Urinary bladder (tissue), 3 donors: ENCODE measurements at regions not wholly inside any gene's neighbourhood (a gene's known extent, or its start where the extent isn't known, plus 50 kb on each side); places are given as distances from the start of the nearest gene placed in this dataset.
"Not testable (repeated sequence)": the region's sequence is repeated elsewhere in the genome, so short reads cannot be mapped to it uniquely, and the experiment has no call there.

Experiments used
- DNase-seq: peaks from one replicate; pipeline ENCODE4 v3.0.0-alpha.2; 2015; ENCODE audit errors: extremely low spot score
- H3K27ac ChIP-seq: one replicate; pipeline ENCODE4 v1.5.1; 2013; ENCODE audit warnings: low read depth, mild to moderate bottlenecking, moderate library complexity
- H3K36me3 ChIP-seq: one replicate; pipeline ENCODE4 v1.6.1; 2013; ENCODE audit warnings: mild to moderate bottlenecking, moderate library complexity; ENCODE audit not compliant: insufficient read depth
- H3K4me1 ChIP-seq: one replicate; pipeline ENCODE4 v1.6.1; 2013; ENCODE audit warnings: mild to moderate bottlenecking, moderate library complexity; ENCODE audit not compliant: insufficient read depth
- H3K4me3 ChIP-seq: one replicate; pipeline ENCODE4 v1.5.1; 2013; ENCODE audit warnings: low read depth, low read length
- WGBS: extraction: QIAGEN DNeasy Blood & Tissue Kit; methylation state at CpG from one replicate; pipeline ENCODE4 v1.1.7; 2013; 5-methylcytosine and 5-hydroxymethylcytosine counted together
- donor health status: healthy with polysubstance abuse.
- donor health status: healthy.

- DNase-seq, result no peak
- Histone ChIP-seq H3K4me1 (no peaks in the 10 kb centered on the region), H3K4me3 (no peak overlapping the region), H3K27ac (no peak overlapping the region), H3K36me3 (no peaks in the 10 kb centered on the region)
- 97% methylated on average over 4 of the region's 4 CpGs for WGBS
These were observed 149.1 kb upstream of the ZNF366 start for GRCh38 chr5:72656331-72656730.

DNA sequence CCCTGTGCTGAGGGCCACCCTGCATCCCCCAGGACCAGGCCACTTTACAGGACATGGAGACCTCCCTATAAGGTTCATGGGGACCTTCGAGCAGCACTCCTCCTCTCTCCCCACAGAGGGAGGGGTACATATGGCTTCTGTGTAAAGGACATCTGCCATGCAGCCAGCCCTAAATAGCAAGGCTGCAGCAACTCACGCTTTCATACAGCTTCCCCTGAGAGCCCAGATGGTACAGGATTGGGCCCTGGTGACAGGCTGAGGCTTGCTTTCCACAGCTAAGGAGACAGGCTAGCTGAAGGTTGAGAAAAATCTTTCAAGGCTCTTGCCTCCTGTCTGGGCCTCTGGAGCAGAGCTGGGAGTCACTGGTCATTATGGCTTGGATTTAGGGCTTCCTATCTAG lies 147.0 kb upstream of the ZNF366 start:
- Histone ChIP-seq H3K4me3 (no peak overlapping the region), H3K36me3 (no peaks in the 10 kb centered on the region), H3K4me1 (no peaks in the 10 kb centered on the region), H3K27ac (no peak overlapping the region)
- no peak for DNase-seq
- WGBS, result 67% methylated on average over 2 of the region's 2 CpGs

DNA sequence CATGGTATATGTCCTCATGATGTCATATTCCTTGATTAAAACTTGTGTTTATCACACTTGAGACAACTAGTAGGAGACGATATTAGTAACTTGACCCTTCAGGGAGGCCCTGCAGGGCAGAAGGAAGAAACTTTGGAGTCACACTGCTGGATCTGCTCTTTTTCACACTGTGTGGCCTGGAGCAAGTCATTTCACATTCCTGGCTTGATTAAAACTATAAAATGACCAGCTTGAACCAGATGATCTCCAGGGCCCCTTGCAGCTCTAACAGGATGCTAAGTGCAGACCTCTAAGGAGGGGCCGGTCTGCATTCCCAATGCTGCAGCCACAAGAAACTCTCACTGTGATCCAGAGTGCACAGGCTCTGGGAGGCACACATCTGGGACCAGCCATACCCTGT lies 146.4 kb upstream of the ZNF366 start:
- DNase-seq, result no peak
- no peaks in the 10 kb centered on the region for H3K4me1 ChIP-seq
- H3K36me3 ChIP-seq, result no peaks in the 10 kb centered on the region
- H3K4me3 ChIP-seq, result no peak overlapping the region
- 54% methylated on average over 2 of the region's 2 CpGs for WGBS
- H3K27ac ChIP-seq, result no peak overlapping the region

DNA sequence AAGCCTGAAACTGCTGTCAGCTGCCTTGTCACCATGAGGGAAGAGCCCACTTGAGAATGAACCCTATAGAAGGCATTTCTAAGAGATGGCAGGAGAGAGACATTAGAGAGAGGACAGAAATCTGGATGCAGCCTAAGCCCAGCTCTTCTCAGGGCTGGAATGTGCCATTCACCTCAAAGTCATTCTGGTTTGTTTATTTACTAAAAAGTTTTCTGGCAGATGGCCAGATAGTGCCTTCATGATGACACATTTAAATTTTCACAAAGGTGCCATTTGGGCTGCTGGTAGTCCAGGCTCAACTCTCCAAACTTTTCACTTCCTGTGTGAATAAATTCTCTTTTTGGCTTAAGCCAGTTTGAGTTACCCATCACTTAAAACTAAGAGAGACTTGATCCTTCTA lies 144.6 kb upstream of the ZNF366 start:
- no peaks in the 10 kb centered on the region for H3K4me1 ChIP-seq
- H3K36me3 ChIP-seq, result no peaks in the 10 kb centered on the region
- no peak for DNase-seq
- H3K27ac ChIP-seq, result no peak overlapping the region
- H3K4me3 ChIP-seq, result no peak overlapping the region

- WGBS, result 96% methylated on average over 8 of the region's 8 CpGs
- no peak overlapping the region for H3K27ac ChIP-seq
- no peaks in the 10 kb centered on the region for H3K36me3 ChIP-seq
- H3K4me1 ChIP-seq, result no peaks in the 10 kb centered on the region
- DNase-seq, result no peak
- H3K4me3 ChIP-seq, result no peak overlapping the region
These were observed 143.9 kb upstream of the ZNF366 start for GRCh38 chr5:72651109-72651508.

GRCh38 chr5:72649449-72649848 lies 142.2 kb upstream of the ZNF366 start:
- no peak overlapping the region for H3K4me3 ChIP-seq
- DNase-seq, result no peak
- WGBS, result 73% methylated on average over 7 of the region's 7 CpGs
- no peaks in the 10 kb centered on the region for H3K36me3 ChIP-seq
- no peaks in the 10 kb centered on the region for H3K4me1 ChIP-seq
- no peak overlapping the region for H3K27ac ChIP-seq

GRCh38 chr5:72648480-72648879 lies 141.3 kb upstream of the ZNF366 start:
- DNase-seq, result no peak
- Histone ChIP-seq H3K4me1 (no peaks in the 10 kb centered on the region), H3K36me3 (no peaks in the 10 kb centered on the region), H3K4me3 (no peak overlapping the region), H3K27ac (no peak overlapping the region)
- 67% methylated on average over 1 of the region's 1 CpG for WGBS

GRCh38 chr5:72647806-72648205 lies 140.6 kb upstream of the ZNF366 start:
- no peak for DNase-seq
- no peak overlapping the region for H3K27ac ChIP-seq
- 18% methylated on average over 2 of the region's 2 CpGs for WGBS

DNA sequence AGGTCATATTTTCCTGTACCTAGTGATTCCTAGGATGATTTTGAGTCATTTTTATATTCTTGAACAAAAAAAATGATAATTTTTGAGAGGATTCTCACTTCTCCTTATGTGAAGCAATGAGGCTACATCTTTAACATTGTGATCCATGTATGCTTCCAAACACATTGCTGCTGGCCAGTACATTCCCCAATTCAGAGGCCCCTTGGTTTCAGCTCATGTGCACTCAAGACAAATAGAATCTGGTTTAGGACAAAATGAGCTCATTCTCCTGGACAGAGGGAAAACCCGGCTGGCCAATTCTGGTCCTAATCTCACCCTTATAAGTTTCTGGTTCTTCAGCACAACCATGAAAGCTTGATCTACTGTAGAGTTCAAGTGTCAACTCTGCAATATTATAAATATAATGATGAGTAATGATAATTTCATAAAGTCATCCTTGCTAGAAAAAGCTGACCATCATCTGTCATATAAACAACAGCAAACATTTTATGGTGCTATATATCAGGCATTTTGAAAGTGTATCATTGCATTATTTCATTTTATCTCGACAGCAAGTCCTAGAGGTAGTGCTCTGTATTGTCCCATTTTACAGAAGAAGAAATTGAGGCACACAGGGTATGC lies 139.1 kb upstream of the ZNF366 start:
- no peak for DNase-seq
- no peak overlapping the region for H3K4me3 ChIP-seq
- no peak overlapping the region for H3K27ac ChIP-seq
- no peaks in the 10 kb centered on the region for H3K36me3 ChIP-seq
- 83% methylated on average over 2 of the region's 2 CpGs for WGBS
- no peaks in the 10 kb centered on the region for H3K4me1 ChIP-seq

More at GRCh38 chr5:72647806-72648205, 140.6 kb upstream of the ZNF366 start:
- H3K4me1 ChIP-seq, result no peaks in the 10 kb centered on the region
- no peak overlapping the region for H3K4me3 ChIP-seq
- no peaks in the 10 kb centered on the region for H3K36me3 ChIP-seq

GRCh38 chr5:72645064-72645846 lies 138.0 kb upstream of the ZNF366 start:
- H3K36me3 ChIP-seq, result no peaks in the 10 kb centered on the region
- H3K4me1 ChIP-seq, result no peaks in the 10 kb centered on the region
- no peak overlapping the region for H3K4me3 ChIP-seq
- WGBS, result 78% methylated on average over 6 of the region's 6 CpGs
- no peak for DNase-seq
- H3K27ac ChIP-seq, result no peak overlapping the region

DNA sequence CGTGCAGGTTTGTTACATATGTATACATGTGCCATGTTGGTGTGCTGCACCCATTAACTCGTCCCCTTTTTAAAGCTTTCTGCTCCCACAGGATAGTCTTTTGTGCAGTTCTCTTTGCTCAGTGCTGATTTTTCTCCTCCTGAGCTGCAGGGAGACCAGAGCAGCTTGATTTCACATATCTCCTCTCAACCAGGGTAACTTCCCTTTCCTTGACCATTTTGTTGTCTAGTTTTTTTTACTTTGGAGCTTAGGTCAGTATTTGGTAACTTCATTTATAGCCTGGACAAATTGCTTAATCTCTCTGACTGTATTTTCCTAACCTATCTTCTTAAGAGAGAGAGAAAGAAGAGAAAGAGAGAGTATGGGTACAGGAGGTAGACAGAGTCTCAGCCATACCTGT lies 137.1 kb upstream of the ZNF366 start:
- no peak overlapping the region for H3K4me3 ChIP-seq
- no peaks in the 10 kb centered on the region for H3K36me3 ChIP-seq
- no peak for DNase-seq
- no peaks in the 10 kb centered on the region for H3K4me1 ChIP-seq
- H3K27ac ChIP-seq, result no peak overlapping the region
- WGBS, result 88% methylated on average over 2 of the region's 2 CpGs

- Histone ChIP-seq H3K27ac (no peak overlapping the region), H3K4me1 (no peaks in the 10 kb centered on the region), H3K36me3 (no peaks in the 10 kb centered on the region), H3K4me3 (no peak overlapping the region)
- DNase-seq, result no peak
- 95% methylated on average over 2 of the region's 2 CpGs for WGBS
These were observed 134.0 kb upstream of the ZNF366 start for GRCh38 chr5:72641164-72641563.

DNA sequence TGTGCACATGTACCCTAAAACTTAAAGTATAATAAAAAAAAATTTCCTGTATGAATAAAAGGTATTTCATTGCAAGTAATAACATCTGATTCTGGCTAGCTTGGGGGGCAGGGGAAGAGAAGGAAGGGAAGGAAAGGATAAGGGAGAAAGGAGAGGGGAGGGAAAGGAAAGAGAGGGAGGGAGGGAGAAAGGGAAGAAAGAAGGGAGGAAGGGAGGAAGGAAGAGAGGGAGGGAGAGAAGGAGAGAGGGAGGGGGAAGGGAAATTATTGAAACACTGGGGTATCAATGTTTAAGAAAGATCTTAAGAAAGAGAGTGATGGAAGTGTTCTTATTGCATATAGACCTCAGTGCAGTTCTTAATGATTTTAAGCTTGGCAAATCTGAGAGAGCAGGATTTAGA lies 129.8 kb upstream of the ZNF366 start:
- no peak overlapping the region for H3K4me3 ChIP-seq
- H3K4me1 ChIP-seq, result no peaks in the 10 kb centered on the region
- no peak for DNase-seq
- no peak overlapping the region for H3K27ac ChIP-seq
- H3K36me3 ChIP-seq, result no peaks in the 10 kb centered on the region

- H3K36me3 ChIP-seq, H3K27ac ChIP-seq, H3K4me1 ChIP-seq, H3K4me3 ChIP-seq, DNase-seq: not testable (repeated sequence)
- WGBS, result 94% methylated on average over 2 of the region's 2 CpGs
These were observed 129.4 kb upstream of the ZNF366 start for GRCh38 chr5:72636565-72636964.
